Ovary (tissue), 3 donors: ENCODE measurements at regions not wholly inside any gene's neighbourhood (a gene's known extent, or its start where the extent isn't known, plus 50 kb on each side); places are given as distances from the start of the nearest gene placed in this dataset.

Experiments
- CTCF ChIP-seq, 3 donors: fragments of 450-650 bp in 2 of 3; fragments of 200-600 bp in 1 of 3; IDR thresholded peaks; one replicate each; pipeline versions ENCODE4 v1.5.1 to v1.8.0; 2016 to 2022; ENCODE audit warnings: antibody characterized with exemption in 3 of 3, mild to moderate bottlenecking in 1 of 3
- POLR2A ChIP-seq: fragments of 450-650 bp; IDR thresholded peaks from one replicate; pipeline ENCODE4 v1.6.1; 2017; ENCODE audit warnings: antibody characterized with exemption, mild to moderate bottlenecking, moderate library complexity
- donor health status: DM: no; HTN: no; CAD: no.

- TF ChIP-seq CTCF (IDR thresholded peaks at IDR 0.05) = no peak
- no peak for TF ChIP-seq POLR2A
Observed at GRCh38 chr3:144391236-144391635, 419.6 kb downstream of the DIPK2A start.
